ENCODE measurements at regions not wholly inside any gene's neighbourhood (a gene's known extent, or its start where the extent isn't known, plus 50 kb on each side); places are given as distances from the start of the nearest gene placed in this dataset.
"Not testable (repeated sequence)": the region's sequence is repeated elsewhere in the genome, so short reads cannot be mapped to it uniquely, and the experiment has no call there.

DNA sequence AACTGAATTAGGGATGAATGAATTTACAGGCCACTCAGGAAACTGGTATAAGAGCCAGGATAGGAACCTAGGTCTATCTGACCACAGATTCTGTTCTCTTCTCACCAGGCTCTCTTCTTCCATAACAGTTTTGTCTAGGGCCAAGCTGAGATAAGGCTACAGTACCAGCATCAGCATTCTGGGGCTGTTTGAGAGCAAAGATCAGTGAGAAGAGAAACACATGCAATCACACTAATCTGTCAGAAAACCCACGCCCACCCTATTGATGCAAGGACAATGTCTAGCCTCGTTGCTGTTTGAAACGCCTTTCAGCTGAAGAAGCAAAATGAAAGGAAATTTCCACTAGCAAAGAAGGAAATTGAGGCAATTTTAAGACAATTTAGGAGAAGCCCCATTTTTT lies 137.7 kb downstream of the LCA5 start:
- TF ChIP-seq, protein P1, sequence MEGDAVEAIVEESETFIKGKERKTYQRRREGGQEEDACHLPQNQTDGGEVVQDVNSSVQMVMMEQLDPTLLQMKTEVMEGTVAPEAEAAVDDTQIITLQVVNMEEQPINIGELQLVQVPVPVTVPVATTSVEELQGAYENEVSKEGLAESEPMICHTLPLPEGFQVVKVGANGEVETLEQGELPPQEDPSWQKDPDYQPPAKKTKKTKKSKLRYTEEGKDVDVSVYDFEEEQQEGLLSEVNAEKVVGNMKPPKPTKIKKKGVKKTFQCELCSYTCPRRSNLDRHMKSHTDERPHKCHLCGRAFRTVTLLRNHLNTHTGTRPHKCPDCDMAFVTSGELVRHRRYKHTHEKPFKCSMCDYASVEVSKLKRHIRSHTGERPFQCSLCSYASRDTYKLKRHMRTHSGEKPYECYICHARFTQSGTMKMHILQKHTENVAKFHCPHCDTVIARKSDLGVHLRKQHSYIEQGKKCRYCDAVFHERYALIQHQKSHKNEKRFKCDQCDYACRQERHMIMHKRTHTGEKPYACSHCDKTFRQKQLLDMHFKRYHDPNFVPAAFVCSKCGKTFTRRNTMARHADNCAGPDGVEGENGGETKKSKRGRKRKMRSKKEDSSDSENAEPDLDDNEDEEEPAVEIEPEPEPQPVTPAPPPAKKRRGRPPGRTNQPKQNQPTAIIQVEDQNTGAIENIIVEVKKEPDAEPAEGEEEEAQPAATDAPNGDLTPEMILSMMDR (IDR thresholded peaks at IDR 0.05; ENCODE audit: low read depth, low read length), result no peak
- in situ Hi-C loops (cut with HindIII; ENCODE audit: low sequenced_read_pairs), result no loop called here
- H3K4me3 ChIP-seq (ENCODE audit: low read depth, low read length), result no peak overlapping the region
- DNase-seq (ENCODE audit: low read depth, low spot score), result no peak

DNA sequence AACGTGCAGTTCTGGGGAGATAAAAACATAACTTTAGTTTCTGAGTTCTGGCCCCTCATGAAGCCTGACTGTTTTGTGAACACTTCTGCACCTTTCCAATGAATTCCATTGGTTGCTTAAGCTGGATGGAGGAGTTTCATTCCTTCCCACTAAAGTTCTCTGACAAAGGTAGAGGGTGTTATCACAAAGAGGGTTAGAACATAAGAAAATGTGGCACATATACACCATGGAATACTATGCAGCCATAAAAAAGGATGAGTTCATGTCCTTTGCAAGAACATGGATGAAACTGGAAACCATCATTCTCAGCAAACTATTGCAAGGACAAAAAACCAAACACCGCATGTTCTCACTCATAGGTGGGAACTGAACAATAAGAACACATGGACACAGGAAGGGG lies 138.6 kb downstream of the LCA5 start:
- DNase-seq (ENCODE audit: low read depth, low spot score); in situ Hi-C loops (cut with HindIII; ENCODE audit: low sequenced_read_pairs); H3K4me3 ChIP-seq (ENCODE audit: low read depth, low read length): not testable (repeated sequence)

GRCh38 chr6:79396625-79397024 lies 140.6 kb downstream of the LCA5 start:
- TF ChIP-seq, protein P1 (IDR thresholded peaks at IDR 0.05; ENCODE audit: low read depth, low read length), result no peak
- in situ Hi-C loops (cut with HindIII; ENCODE audit: low sequenced_read_pairs), result no loop called here
- H3K4me3 ChIP-seq (ENCODE audit: low read depth, low read length), result no peak overlapping the region
- no peak for DNase-seq (ENCODE audit: low read depth, low spot score)

DNA sequence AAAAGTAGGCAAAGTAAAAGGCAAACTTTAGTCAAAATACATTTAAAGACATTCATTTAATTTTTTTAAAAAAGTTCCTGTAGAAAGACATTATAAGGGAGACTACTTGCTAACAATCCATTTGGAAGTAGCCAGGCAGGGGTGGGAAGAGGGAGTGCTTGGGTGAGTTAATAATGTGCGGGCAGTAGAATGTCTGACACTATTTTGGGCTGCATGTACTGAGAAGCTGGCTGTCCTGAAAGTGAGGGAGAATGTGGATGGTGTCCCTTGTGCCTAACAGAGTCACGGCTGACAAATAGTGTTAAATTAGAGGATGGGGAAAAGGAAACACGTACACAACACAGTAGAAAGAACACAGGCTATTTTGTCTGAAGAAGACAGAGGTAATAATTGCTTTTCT lies 142.5 kb downstream of the LCA5 start:
- in situ Hi-C loops (cut with HindIII; ENCODE audit: low sequenced_read_pairs), result no loop called here
- TF ChIP-seq, protein P1 (IDR thresholded peaks at IDR 0.05; ENCODE audit: low read depth, low read length), result no peak
- H3K4me3 ChIP-seq (ENCODE audit: low read depth, low read length), result no peak overlapping the region
- no peak for DNase-seq (ENCODE audit: low read depth, low spot score)

DNA sequence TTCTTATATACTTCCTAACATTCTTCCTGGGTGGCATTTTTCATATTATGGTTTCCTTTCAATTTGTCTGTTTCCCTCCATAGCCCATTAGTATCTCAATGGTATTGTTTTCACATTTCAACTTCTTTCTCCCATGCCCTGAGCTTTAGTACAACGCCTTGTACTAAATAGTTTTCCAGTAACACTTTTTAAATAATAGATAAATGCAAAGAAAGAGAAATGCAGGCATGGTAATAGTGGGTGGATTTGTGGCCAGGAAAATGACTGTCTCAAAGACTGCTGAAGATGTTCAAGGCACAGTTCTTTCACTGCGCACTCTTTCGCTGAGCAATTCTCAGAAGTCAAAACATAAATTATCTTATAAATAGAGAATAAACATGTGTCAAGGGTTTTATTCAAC lies 145.1 kb downstream of the LCA5 start:
- in situ Hi-C loops (cut with HindIII; ENCODE audit: low sequenced_read_pairs), result no loop called here
- DNase-seq (ENCODE audit: low read depth, low spot score), result no peak
- TF ChIP-seq, protein P1 (IDR thresholded peaks at IDR 0.05; ENCODE audit: low read depth, low read length), result no peak
- no peak overlapping the region for H3K4me3 ChIP-seq (ENCODE audit: low read depth, low read length)

GRCh38 chr6:79391480-79391879 lies 145.8 kb downstream of the LCA5 start:
- DNase-seq (ENCODE audit: low read depth, low spot score), result no peak
- in situ Hi-C loops (cut with HindIII; ENCODE audit: low sequenced_read_pairs), result no loop called here
- TF ChIP-seq, protein P1 (IDR thresholded peaks at IDR 0.05; ENCODE audit: low read depth, low read length), result no peak
- H3K4me3 ChIP-seq (ENCODE audit: low read depth, low read length), result no peak overlapping the region

GRCh38 chr6:79385893-79386292 lies 151.3 kb downstream of the LCA5 start:
- peak; percentile 67 for DNase-seq (ENCODE audit: low read depth, low spot score)
- H3K4me3 ChIP-seq (ENCODE audit: low read depth, low read length), result no peak overlapping the region
- in situ Hi-C loops (cut with HindIII; ENCODE audit: low sequenced_read_pairs), result no loop called here
- TF ChIP-seq, protein P1 (IDR thresholded peaks at IDR 0.05; ENCODE audit: low read depth, low read length), result no peak

All from astrocyte of the spinal cord (primary cell).